ENCODE measurements at regions not wholly inside any gene's neighbourhood (a gene's known extent, or its start where the extent isn't known, plus 50 kb on each side); places are given as distances from the start of the nearest gene placed in this dataset.
"Not testable (repeated sequence)": the region's sequence is repeated elsewhere in the genome, so short reads cannot be mapped to it uniquely, and the experiment has no call there.

GRCh38 chr9:126173929-126174328 is 152.7 kb upstream of the MVB12B start:
- intact Hi-C loops (cut with DNase I), result no loop called here
- DNase-seq (peak in 1 of 4 donors; percentile 62), ATAC-seq (no peak)
- no peaks in the 10 kb centered on the region for H3K4me1 ChIP-seq
- H3K27me3 ChIP-seq, result peaks cover 0 to 9% of the 10 kb centered on the region in 2 donors
- peaks cover 0 to 8% of the 10 kb centered on the region in 2 donors for H3K9me3 ChIP-seq
- TF ChIP-seq, protein P1, sequence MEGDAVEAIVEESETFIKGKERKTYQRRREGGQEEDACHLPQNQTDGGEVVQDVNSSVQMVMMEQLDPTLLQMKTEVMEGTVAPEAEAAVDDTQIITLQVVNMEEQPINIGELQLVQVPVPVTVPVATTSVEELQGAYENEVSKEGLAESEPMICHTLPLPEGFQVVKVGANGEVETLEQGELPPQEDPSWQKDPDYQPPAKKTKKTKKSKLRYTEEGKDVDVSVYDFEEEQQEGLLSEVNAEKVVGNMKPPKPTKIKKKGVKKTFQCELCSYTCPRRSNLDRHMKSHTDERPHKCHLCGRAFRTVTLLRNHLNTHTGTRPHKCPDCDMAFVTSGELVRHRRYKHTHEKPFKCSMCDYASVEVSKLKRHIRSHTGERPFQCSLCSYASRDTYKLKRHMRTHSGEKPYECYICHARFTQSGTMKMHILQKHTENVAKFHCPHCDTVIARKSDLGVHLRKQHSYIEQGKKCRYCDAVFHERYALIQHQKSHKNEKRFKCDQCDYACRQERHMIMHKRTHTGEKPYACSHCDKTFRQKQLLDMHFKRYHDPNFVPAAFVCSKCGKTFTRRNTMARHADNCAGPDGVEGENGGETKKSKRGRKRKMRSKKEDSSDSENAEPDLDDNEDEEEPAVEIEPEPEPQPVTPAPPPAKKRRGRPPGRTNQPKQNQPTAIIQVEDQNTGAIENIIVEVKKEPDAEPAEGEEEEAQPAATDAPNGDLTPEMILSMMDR (IDR thresholded peaks at IDR 0.05), result no peak
- H3K4me3 ChIP-seq, result no peak overlapping the region
- H3K36me3 ChIP-seq, result no peaks in the 10 kb centered on the region
- H3K27ac ChIP-seq, result no peak overlapping the region

DNA sequence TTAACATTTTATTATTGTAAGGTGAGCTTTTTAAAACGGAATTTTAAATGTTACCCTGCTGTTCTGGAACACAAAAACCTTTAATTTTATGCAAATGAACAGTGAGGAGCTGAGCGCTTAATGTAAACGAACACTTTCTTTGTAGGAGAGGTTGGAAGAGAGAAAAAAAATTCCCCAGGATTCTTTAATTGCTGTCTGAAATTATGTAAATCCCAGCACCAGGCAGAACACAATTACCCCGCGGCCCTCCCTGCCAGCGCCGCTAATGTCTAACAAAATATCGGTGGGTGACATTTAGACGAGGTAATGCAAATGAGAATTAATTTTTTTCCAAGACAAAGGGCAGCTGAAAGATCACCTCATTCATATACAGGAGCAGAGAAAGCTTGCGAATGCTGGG is 143.4 kb upstream of the MVB12B start:
- intact Hi-C loops (cut with DNase I), result no loop called here
- TF ChIP-seq, protein P1 (IDR thresholded peaks at IDR 0.05), result no peak
- ATAC-seq (no peak), DNase-seq (no peak)
- Histone ChIP-seq H3K27me3 (peaks cover 0 to 34% of the 10 kb centered on the region in 2 donors), H3K4me3 (no peak overlapping the region), H3K9me3 (peaks cover 0 to 11% of the 10 kb centered on the region in 2 donors), H3K27ac (no peak overlapping the region), H3K4me1 (no peaks in the 10 kb centered on the region), H3K36me3 (no peaks in the 10 kb centered on the region)

DNA sequence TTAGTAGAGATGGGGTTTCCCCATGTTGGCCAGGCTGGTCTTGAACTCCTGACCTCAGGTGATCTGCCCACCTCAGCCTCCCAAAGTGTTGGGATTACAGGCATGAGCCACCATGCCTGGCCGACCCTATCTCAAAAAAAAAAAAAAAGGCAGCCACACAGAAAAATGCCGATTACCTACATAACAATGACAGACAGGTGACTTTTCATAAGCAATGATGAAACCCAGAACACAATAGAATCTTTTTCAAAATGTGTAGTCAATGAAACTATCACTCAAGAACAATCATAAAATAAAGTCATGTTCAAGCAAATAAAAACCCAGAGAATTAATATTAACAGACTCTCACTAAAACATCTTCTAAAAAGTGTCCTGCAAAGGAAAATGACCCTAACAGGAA is 135.6 kb upstream of the MVB12B start:
- ATAC-seq; intact Hi-C loops (cut with DNase I); H3K9me3 ChIP-seq; H3K4me3 ChIP-seq; H3K27ac ChIP-seq; H3K36me3 ChIP-seq; DNase-seq; H3K4me1 ChIP-seq: not testable (repeated sequence)
- H3K27me3 ChIP-seq, result peaks cover 3 to 13% of the 10 kb centered on the region in 2 donors

DNA sequence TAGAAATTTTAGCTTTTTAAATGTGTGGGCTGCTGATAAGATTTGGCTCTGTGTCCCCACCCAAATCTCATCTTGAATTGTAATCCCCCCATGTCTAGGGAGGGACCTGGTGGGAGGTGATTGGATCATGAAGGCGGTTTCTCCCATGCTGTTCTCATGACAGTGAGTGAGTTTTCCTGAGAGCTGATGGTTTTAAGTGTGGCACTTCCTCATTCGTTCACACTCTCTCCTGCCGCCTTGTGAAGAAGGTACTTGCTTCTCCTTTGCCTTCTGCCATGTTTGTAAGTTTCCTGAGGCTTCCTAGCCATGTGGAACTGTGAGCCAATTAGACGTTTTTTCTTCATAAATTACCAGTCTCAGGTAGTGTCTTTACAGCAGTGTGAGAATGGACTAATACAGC is 127.8 kb upstream of the MVB12B start:
- no peak for ATAC-seq
- intact Hi-C loops (cut with DNase I), result no loop called here

GRCh38 chr9:126203313-126203712 is 123.3 kb upstream of the MVB12B start:
- Histone ChIP-seq H3K4me3 (no peak overlapping the region), H3K4me1 (no peaks in the 10 kb centered on the region)
- DNase-seq, result no peak

More for the DNA sequence above, 127.8 kb upstream of the MVB12B start:
- H3K27me3 ChIP-seq, result peaks cover 0 to 40% of the 10 kb centered on the region in 2 donors
- no peaks in the 10 kb centered on the region for H3K9me3 ChIP-seq
- H3K4me3 ChIP-seq, result no peak overlapping the region
- no peaks in the 10 kb centered on the region for H3K4me1 ChIP-seq
- H3K27ac ChIP-seq, result no peak overlapping the region
- no peaks in the 10 kb centered on the region for H3K36me3 ChIP-seq
- TF ChIP-seq, protein P1 (IDR thresholded peaks at IDR 0.05), result no peak
- no peak for DNase-seq

GRCh38 chr9:126204197-126204596 is 122.4 kb upstream of the MVB12B start:
- no peaks in the 10 kb centered on the region for H3K36me3 ChIP-seq
- intact Hi-C loops (cut with DNase I), result no loop called here
- TF ChIP-seq, protein P1 (IDR thresholded peaks at IDR 0.05), result no peak
- no peaks in the 10 kb centered on the region for H3K4me1 ChIP-seq
- no peak overlapping the region for H3K27ac ChIP-seq
- peaks cover 0 to 46% of the 10 kb centered on the region in 2 donors for H3K27me3 ChIP-seq
- no peak for DNase-seq
- H3K4me3 ChIP-seq, result no peak overlapping the region
- no peaks in the 10 kb centered on the region for H3K9me3 ChIP-seq
- no peak for ATAC-seq

More at GRCh38 chr9:126203313-126203712, 123.3 kb upstream of the MVB12B start:
- H3K9me3 ChIP-seq, result no peaks in the 10 kb centered on the region
- H3K36me3 ChIP-seq, result no peaks in the 10 kb centered on the region
- H3K27ac ChIP-seq, result no peak overlapping the region
- intact Hi-C loops (cut with DNase I), result no loop called here
- TF ChIP-seq, protein P1 (IDR thresholded peaks at IDR 0.05), result no peak
- peaks cover 0 to 46% of the 10 kb centered on the region in 2 donors for H3K27me3 ChIP-seq
- no peak for ATAC-seq

All from left lung (tissue), 4 donors.